ENCODE measurements at regions not wholly inside any gene's neighbourhood (a gene's known extent, or its start where the extent isn't known, plus 50 kb on each side); places are given as distances from the start of the nearest gene placed in this dataset.

- DNase-seq (ENCODE audit: low read depth in 4 of 4, low spot score in 3 of 4), result no peak
Observed at GRCh38 chr10:4541292-4541691, 284.7 kb upstream of the AKR1E2 start.

GRCh38 chr10:4538016-4538415 is 288.0 kb upstream of the AKR1E2 start:
- no peak for DNase-seq (ENCODE audit: low read depth in 4 of 4, low spot score in 3 of 4)

DNA sequence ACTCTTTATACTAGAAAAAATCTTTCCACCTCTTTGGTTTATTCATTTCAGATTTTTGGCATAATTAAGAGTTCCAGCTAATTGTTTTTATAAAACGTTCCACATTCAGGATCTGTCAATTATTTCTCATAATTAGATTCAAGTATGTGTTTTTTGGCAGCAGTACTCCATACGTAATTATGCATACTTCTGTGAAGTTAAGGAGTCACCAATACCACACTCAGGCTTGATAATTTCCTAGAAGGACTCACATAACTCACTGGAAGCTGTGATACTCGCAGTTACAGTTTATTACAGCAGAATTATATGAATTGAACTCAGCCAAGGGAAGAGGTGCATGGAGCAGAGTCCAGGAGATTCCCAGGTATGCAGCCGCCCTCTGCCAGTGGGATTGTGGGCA is 290.5 kb upstream of the AKR1E2 start:
- no peak for DNase-seq (ENCODE audit: low read depth in 4 of 4, low spot score in 3 of 4)

GRCh38 chr10:4533621-4534020 is 292.4 kb upstream of the AKR1E2 start:
- no peak for DNase-seq (ENCODE audit: low read depth in 4 of 4, low spot score in 3 of 4)

DNA sequence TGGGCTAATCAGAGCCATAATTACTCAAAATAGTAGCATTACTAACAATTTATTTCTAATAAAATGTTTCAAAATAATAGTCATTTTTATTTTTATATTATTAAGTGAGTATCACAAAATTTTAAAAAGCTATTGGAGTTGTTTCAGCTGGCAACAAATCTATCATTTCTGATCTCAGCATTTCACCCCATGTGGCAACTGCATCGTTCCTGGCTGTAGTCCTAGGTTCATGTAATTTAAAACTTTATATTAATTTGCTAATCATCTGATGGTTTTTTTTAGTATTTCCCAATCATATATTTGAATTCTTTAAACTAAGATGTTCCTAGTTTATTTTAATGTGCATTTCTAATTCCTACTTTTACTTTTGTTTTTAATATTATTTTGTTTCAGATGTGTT is 293.0 kb upstream of the AKR1E2 start:
- no peak for DNase-seq (ENCODE audit: low read depth in 4 of 4, low spot score in 3 of 4)

DNA sequence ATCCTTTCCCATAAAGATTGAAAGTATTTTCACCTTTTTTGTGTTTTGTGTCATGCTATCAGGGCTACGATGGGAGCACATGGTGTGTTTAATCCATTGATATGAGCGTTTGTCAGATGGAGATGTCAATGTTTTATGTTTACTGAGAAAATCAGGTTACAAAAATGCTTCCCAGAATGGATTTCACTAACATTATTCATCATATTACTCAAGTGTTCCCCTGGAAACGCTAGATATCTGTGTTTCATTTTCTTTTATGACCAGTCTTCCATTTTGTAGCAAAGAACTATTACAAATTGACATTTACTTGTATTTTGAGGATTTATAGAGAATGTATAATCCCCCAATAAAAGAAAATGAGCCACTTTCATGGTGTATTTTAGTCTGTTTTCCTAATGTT is 293.5 kb upstream of the AKR1E2 start:
- DNase-seq (ENCODE audit: low read depth in 4 of 4, low spot score in 3 of 4), result no peak

DNA sequence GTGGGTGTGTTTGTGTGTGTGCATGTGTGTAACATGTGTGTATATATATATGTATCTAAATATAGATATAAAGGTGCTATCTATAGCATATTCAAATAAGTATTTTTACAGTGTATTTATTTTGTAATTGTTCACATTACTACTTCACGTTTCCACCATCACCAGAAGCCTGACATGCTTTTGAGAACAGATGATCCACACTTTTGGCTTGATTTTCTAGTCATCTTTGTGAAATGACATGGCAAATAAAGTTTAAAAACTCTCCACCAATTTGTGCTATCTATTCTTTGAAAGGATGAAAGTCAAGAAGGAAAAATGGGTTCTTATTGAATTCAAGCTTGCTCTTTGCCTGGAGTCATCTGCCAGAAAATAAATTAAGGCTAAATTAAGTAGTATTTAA is 294.0 kb upstream of the AKR1E2 start:
- DNase-seq (ENCODE audit: low read depth in 4 of 4, low spot score in 3 of 4), result no peak

DNA sequence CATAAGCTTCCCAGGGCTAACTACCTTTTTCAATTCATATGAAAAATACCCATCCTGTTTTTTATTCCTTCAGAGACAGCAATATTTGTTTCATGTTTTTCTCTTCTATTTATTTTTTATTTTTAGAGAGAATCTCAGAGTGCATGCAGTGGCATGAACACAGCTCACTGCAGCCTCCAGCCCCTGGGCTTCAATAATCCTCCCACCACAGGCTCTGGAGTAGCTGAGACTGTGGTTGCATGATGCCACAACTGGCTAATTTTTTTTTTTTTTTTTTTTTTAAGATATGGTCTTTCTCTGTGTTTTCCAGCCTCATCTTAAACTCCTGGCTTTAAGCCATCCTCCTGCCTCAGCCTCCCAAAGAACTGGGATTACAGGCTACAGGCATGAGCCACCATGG is 296.7 kb upstream of the AKR1E2 start:
- no peak for DNase-seq (ENCODE audit: low read depth in 4 of 4, low spot score in 3 of 4)

- DNase-seq (ENCODE audit: low read depth in 4 of 4, low spot score in 3 of 4), result no peak
Observed at GRCh38 chr10:4527281-4527970, 298.6 kb upstream of the AKR1E2 start.

- DNase-seq (ENCODE audit: low read depth in 4 of 4, low spot score in 3 of 4), result no peak
Observed at GRCh38 chr10:4526311-4526731, 299.7 kb upstream of the AKR1E2 start.

DNA sequence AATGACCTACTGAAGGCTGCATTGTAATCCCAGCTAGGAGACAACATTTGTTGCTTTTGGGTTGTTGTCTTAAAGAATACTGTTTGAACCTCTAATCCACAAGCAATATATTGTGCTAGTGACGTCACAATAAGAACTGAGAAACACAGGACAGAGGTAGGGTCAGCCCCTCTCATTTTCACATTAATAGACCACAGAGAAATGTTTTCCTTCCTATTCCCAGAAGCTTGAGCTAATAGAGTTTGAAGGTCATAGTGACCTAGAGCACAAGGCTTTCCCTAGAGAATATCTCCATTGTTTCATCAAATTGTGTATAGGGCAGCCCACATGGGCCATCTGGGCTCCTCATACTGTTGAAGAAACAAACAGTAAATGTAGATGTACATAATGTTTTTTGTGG is 300.9 kb upstream of the AKR1E2 start:
- no peak for DNase-seq (ENCODE audit: low read depth in 4 of 4, low spot score in 3 of 4)

- no peak for DNase-seq (ENCODE audit: low read depth in 4 of 4, low spot score in 3 of 4)
Observed at GRCh38 chr10:4522296-4523000, 303.6 kb upstream of the AKR1E2 start.

GRCh38 chr10:4519658-4520402 is 306.2 kb upstream of the AKR1E2 start:
- no peak for DNase-seq (ENCODE audit: low read depth in 4 of 4, low spot score in 3 of 4)

DNA sequence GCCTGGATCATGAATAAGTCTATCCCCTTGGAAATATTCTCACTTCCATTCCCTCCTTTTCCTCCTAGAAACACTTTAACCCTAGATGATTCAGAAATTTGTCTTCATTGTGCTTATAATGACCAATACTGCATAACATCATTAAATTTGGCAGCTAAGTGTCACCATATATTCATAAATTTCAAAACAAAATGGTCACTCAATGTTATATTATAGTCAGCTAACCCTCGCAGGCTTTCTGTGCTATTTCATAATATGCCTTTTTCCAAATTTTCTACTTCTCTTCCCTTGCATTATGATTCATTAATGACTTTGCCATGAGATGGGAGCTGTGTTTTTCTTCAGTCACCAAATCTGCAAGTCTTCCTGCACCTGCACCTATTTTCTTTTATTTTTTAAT is 308.3 kb upstream of the AKR1E2 start:
- no peak for DNase-seq (ENCODE audit: low read depth in 4 of 4, low spot score in 3 of 4)

GRCh38 chr10:4515721-4516120 is 310.3 kb upstream of the AKR1E2 start:
- DNase-seq (ENCODE audit: low read depth in 4 of 4, low spot score in 3 of 4), result no peak

GRCh38 chr10:4514445-4515108 is 311.4 kb upstream of the AKR1E2 start:
- DNase-seq (ENCODE audit: low read depth in 4 of 4, low spot score in 3 of 4), result no peak

DNA sequence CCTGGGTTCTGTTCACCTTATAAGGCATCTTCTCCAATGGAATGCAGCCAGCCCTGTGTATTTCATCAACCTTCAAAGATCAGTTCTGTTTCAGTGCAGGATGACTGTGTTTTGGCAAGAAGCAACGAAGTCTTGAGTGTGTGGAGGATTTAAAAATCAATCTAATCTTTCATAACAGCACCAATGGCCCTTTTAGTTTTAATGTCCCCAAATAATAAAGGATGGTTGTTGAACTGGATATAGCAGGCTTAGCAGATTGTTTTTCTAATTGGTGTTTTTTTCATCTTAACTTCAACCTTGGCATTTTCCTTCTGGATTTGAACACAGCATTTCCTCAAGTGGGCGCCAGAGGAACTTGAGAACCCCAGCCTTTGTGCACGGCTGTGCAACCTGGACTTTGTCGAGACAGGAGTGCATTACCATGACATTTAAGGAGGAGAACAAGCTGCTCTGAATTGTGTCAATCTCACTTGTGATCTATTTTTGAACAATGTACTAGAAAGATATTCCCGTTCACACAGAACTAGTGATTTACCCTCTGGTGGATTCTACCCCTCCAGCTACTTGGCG is 313.3 kb upstream of the AKR1E2 start:
- peak in 1 of 4 donors; percentile 36 for DNase-seq (ENCODE audit: low read depth in 4 of 4, low spot score in 3 of 4)

DNA sequence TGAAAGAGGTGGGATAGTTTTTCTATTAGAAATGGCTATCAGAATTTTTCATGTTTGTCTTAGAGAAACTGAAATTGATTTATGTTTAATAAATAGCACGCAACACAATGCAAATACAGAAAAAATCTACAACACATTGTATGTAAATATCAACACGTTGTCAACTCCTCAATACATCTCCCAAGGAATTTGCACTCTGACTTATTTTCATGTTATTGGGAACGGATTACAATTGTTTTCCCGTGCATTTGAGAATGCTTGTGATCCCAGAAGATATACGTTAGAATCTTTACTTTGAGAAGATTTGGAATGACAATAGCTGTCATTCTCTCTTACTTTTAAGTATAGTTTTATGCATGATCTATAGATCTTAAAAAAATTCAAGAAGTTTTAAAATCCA is 313.8 kb upstream of the AKR1E2 start:
- no peak for DNase-seq (ENCODE audit: low read depth in 4 of 4, low spot score in 3 of 4)

DNA sequence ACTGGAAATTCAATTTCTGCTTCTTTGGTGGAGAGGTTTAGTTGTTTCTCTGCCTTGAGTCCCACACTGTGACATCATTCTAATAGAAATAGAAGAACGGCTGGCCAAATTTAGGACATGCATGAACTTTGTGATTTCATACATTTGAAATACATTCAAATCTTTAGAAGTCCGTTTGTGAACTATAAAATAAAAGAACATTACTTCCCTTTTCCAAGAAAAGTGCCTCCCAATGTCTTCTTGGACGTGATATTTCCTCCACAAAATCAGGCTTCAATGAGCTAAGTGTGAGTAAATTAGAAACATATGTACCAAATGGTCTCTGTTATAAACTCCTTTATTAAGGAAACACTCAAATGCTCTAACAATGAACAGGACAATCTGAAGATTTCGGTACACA is 314.5 kb upstream of the AKR1E2 start:
- DNase-seq (ENCODE audit: low read depth in 4 of 4, low spot score in 3 of 4), result no peak

DNA sequence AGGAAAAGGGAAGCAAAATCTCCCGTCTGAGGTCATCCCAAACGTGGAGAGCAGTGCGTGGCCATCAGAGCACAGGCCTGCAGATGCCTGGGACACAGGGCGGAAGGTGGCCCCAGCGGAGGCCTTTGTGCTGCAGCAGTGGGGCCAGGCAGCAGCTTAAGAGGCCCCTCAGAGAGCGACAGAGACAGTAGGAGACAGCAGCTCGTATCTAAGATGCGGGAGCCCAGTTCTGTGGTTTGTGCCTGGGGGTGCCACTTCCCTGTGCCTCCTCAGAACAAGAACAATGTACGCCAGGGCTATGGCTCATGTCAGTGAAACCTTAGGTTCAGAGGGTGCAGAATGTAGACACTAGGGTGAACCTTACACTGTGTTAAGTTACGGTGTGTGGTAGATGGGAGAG is 316.6 kb upstream of the AKR1E2 start:
- DNase-seq (ENCODE audit: low read depth in 4 of 4, low spot score in 3 of 4), result no peak

DNA sequence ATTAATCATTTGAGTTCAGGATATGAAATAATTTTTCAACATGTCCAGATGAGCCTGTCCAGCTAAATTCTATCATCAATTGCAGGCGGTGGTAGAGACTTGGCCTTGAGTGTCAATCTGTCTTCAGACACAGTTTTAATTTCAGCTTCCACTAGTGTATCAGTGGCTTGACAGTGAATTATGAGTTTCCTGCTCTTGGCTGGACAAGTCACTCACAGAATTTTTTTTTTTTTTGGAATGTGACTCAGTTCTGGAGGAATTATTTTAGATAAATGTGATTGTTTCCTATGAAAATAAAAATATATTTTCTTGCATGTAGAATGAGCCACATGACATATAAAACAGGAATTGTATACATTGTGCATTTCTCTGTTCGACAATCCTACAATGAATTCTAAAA is 319.9 kb upstream of the AKR1E2 start:
- no peak for DNase-seq (ENCODE audit: low read depth in 4 of 4, low spot score in 3 of 4)
